Amniotic stem cell (primary cell): ENCODE measurements at regions not wholly inside any gene's neighbourhood (a gene's known extent, or its start where the extent isn't known, plus 50 kb on each side); places are given as distances from the start of the nearest gene placed in this dataset.

Experiments used
- DNase-seq: peaks from one replicate; lab custom pipeline; 2025; lab: John Stamatoyannopoulos, UW

- no peak for DNase-seq
These were observed 62.0 kb upstream of the CLNK start for GRCh38 chr4:10746371-10747171.

- no peak for DNase-seq
These were observed 58.8 kb upstream of the CLNK start for GRCh38 chr4:10743357-10743756.

GRCh38 chr4:10741961-10742699, 57.6 kb upstream of the CLNK start:
- no peak for DNase-seq

GRCh38 chr4:10740891-10741620, 56.5 kb upstream of the CLNK start:
- no peak for DNase-seq

- DNase-seq = no peak
These were observed 55.7 kb upstream of the CLNK start for GRCh38 chr4:10740251-10740650.

GRCh38 chr4:10738826-10739489, 54.4 kb upstream of the CLNK start:
- no peak for DNase-seq

GRCh38 chr4:10737337-10737736, 52.8 kb upstream of the CLNK start:
- no peak for DNase-seq

GRCh38 chr4:10736895-10737294, 52.3 kb upstream of the CLNK start:
- DNase-seq = no peak

GRCh38 chr4:10736266-10736665, 51.7 kb upstream of the CLNK start:
- no peak for DNase-seq

- no peak for DNase-seq
These were observed 50.1 kb upstream of the CLNK start for GRCh38 chr4:10734697-10735096.
